CD14-positive monocyte (primary cell): ENCODE measurements at regions not wholly inside any gene's neighbourhood (a gene's known extent, or its start where the extent isn't known, plus 50 kb on each side); places are given as distances from the start of the nearest gene placed in this dataset.

ENCODE experiments used
- DNase-seq, 3 donors: peaks; one replicate each; pipeline ENCODE4 v3.0.0-alpha.2; 2011 to 2022
- H2AFZ ChIP-seq: 2 replicates; pipeline ENCODE4 v1.6.0; 2012; ENCODE audit warnings: mild to moderate bottlenecking, low read depth, low read length, inconsistent platforms; ENCODE audit not compliant: insufficient read depth, poor library complexity, severe bottlenecking
- H3K27ac ChIP-seq, 2 donors: 1 replicate in 1 of 2; 2 replicates in 1 of 2; pipeline ENCODE4 v1.5.1; 2012 to 2013; ENCODE audit warnings: low read length in 2 of 2, control low read depth in 1 of 2, inconsistent platforms in 1 of 2, low read depth in 1 of 2, mild to moderate bottlenecking in 1 of 2
- H3K27me3 ChIP-seq, 2 donors: one replicate each; pipeline versions ENCODE4 v1.6.0 to v1.6.1; 2011 to 2013; ENCODE audit warnings: low read length in 2 of 2; ENCODE audit not compliant: control insufficient read depth in 2 of 2, insufficient read depth in 2 of 2
- H3K36me3 ChIP-seq, 2 donors: replicated peaks in 1 of 2; 1 replicate in 1 of 2; 2 replicates in 1 of 2; pipeline versions ENCODE4 v1.5.1 to v1.6.1; 2012 to 2013; ENCODE audit warnings: low read length in 2 of 2, control low read depth in 1 of 2, inconsistent platforms in 1 of 2, mild to moderate bottlenecking in 1 of 2; ENCODE audit not compliant: insufficient read depth in 2 of 2, control insufficient read depth in 1 of 2
- H3K4me1 ChIP-seq, 2 donors: 1 replicate in 1 of 2; 2 replicates in 1 of 2; pipeline versions ENCODE4 v1.5.1 to v1.6.1; 2012 to 2013; ENCODE audit warnings: low read length in 2 of 2, control low read depth in 1 of 2, inconsistent platforms in 1 of 2, mild to moderate bottlenecking in 1 of 2, moderate library complexity in 1 of 2; ENCODE audit not compliant: insufficient read depth in 2 of 2, control insufficient read depth in 1 of 2
- H3K4me2 ChIP-seq: replicated peaks from 2 replicates; pipeline ENCODE3; 2012; ENCODE audit warnings: low read length, moderate library complexity, mild to moderate bottlenecking; ENCODE audit not compliant: poor library complexity, severe bottlenecking; ENCODE audit errors: extremely low read depth
- H3K4me3 ChIP-seq, 3 experiments: fragments of 200-600 bp in 1 of 3; sonication (generic) in 1 of 3; replicated peaks in 1 of 3; 1 replicate in 2 of 3; 2 replicates in 1 of 3; pipeline ENCODE4 v1.5.1; 2011 to 2013; ENCODE audit warnings: low read length in 3 of 3, mild to moderate bottlenecking in 3 of 3, control low read depth in 2 of 3, low read depth in 2 of 3, inconsistent platforms in 1 of 3, moderate library complexity in 1 of 3
- H3K79me2 ChIP-seq: 2 replicates; pipeline ENCODE4 v1.6.0; 2012; ENCODE audit warnings: mild to moderate bottlenecking, control low read depth, inconsistent platforms, low read length, moderate library complexity; ENCODE audit not compliant: insufficient read depth
- H3K9ac ChIP-seq: 2 replicates; pipeline ENCODE4 v1.6.0; 2017; ENCODE audit warnings: low read length, mild to moderate bottlenecking; ENCODE audit not compliant: insufficient read depth, poor library complexity, severe bottlenecking
- H3K9me3 ChIP-seq, 2 donors: replicated peaks in 1 of 2; 1 replicate in 1 of 2; 2 replicates in 1 of 2; pipeline versions ENCODE4 v1.5.1 to v1.6.1; 2012 to 2013; ENCODE audit warnings: low read length in 2 of 2, control low read depth in 1 of 2; ENCODE audit not compliant: control insufficient read depth in 1 of 2, insufficient read depth in 1 of 2
- H4K20me1 ChIP-seq: 2 replicates; pipeline ENCODE4 v1.6.0; 2012; ENCODE audit warnings: mild to moderate bottlenecking, low read length, control low read depth, moderate library complexity; ENCODE audit not compliant: insufficient read depth
- H3K27ac Mint-ChIP-seq, 7 donors: one replicate each; pipeline ENCODE4 v1.8.0; 2020; ENCODE audit warnings: mild to moderate bottlenecking in 7 of 7, mixed read lengths in 7 of 7, moderate library complexity in 6 of 7, inconsistent platforms in 2 of 7
- H3K27me3 Mint-ChIP-seq, 3 donors: one replicate each; pipeline ENCODE4 v1.8.0; 2021 to 2022; ENCODE audit warnings: low read depth in 3 of 3, mild to moderate bottlenecking in 3 of 3, mixed read lengths in 3 of 3, moderate library complexity in 3 of 3, inconsistent platforms in 1 of 3
- H3K36me3 Mint-ChIP-seq, 2 donors: one replicate each; pipeline ENCODE4 v1.8.0; 2020; ENCODE audit warnings: mixed read lengths in 2 of 2, inconsistent platforms in 1 of 2, mild to moderate bottlenecking in 1 of 2
- H3K4me1 Mint-ChIP-seq: one replicate; pipeline ENCODE4 v1.8.0; 2020; ENCODE audit warnings: mild to moderate bottlenecking, mixed read lengths
- H3K4me3 Mint-ChIP-seq, 2 donors: one replicate each; pipeline ENCODE4 v1.8.0; 2020; ENCODE audit warnings: mild to moderate bottlenecking in 2 of 2, mixed read lengths in 2 of 2, moderate library complexity in 1 of 2
- H3K9me3 Mint-ChIP-seq, 7 donors: one replicate each; pipeline ENCODE4 v1.8.0; 2020 to 2022; ENCODE audit warnings: mixed read lengths in 7 of 7, mild to moderate bottlenecking in 6 of 7, moderate library complexity in 6 of 7, inconsistent platforms in 2 of 7
- WGBS: methylation state at CpG from one replicate; pipeline ENCODE4 v1.1.5; 2013; ENCODE audit warnings: missing lambda C conversion rate; ENCODE audit not compliant: insufficient coverage; 5-methylcytosine and 5-hydroxymethylcytosine counted together
- intact Hi-C, 2 donors: fragments of 100-400 bp; cut with micrococcal nuclease; formaldehyde crosslinking; loops; one replicate each; pipeline versions ENCODE4 v1.15.0 to v1.15.1; 2023
- TF ChIP-seq, protein P1 (sequence below): fragments of 200-600 bp; IDR thresholded peaks from one replicate; pipeline ENCODE4 v1.8.0; 2022; ENCODE audit warnings: antibody characterized with exemption, mild to moderate bottlenecking

DNA sequence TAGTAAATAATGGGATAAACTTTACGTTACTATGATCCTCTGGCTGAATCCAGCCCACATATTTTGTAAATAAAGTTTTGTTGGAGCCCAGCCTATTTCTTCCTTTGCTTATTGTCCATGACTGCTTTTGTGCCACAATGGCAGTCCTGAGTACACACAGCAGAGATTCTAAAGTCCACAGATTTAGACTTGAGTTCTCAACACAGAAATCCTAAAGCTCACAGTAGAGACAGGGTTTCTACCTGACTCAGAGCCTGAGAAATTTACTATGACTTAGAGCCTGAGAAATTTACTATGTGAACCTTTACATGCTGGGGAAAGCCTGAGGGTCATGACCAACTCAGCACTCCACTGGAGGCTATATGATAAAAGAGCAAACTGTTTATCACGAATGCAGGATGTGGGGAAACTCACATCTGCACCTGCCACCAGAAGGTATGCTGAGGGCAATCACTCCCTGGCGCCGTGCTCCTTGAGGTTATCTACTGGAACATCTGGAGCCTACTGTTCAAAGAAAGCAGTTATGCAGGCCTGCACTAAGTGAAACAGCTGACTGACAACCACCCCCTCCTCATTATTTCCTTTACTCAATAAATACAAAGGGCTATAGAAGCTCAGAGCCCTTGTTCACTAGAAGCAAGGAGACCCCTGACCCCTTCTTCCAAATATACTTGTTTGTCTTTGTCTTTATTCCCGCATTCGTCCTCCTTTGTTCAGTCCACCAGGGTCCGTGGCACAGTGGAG is 52.6 kb upstream of the BICD1 start:
- Mint-ChIP-seq H3K27me3 (peaks cover 0 to 3% (median 3%) of the 10 kb centered on the region in 3 donors), H3K4me1 (peaks cover 3% of the 10 kb centered on the region), H3K27ac (peak overlapping the region in 2 of 7 donors; percentile 18 to 47), H3K36me3 (no peaks in the 10 kb centered on the region), H3K9me3 (peaks cover 4 to 11% (median 7%) of the 10 kb centered on the region in 7 donors), H3K4me3 (no peak overlapping the region)
- Histone ChIP-seq H3K4me2 (no peak overlapping the region), H3K4me1 (no peaks in the 10 kb centered on the region), H3K36me3 (no peaks in the 10 kb centered on the region), H3K27ac (no peak overlapping the region), H3K9ac (no peak overlapping the region), H2AFZ (no peak overlapping the region), H3K27me3 (no peaks in the 10 kb centered on the region), H3K79me2 (no peaks in the 10 kb centered on the region), H3K9me3 (peaks cover 6 to 11% of the 10 kb centered on the region in 2 donors), H4K20me1 (no peaks in the 10 kb centered on the region), H3K4me3 (no peak overlapping the region)
- intact Hi-C loops: no loop called here
- DNase-seq: no peak
- 96% methylated on average over 4 of the region's 7 CpGs for WGBS
- TF ChIP-seq, protein P1, sequence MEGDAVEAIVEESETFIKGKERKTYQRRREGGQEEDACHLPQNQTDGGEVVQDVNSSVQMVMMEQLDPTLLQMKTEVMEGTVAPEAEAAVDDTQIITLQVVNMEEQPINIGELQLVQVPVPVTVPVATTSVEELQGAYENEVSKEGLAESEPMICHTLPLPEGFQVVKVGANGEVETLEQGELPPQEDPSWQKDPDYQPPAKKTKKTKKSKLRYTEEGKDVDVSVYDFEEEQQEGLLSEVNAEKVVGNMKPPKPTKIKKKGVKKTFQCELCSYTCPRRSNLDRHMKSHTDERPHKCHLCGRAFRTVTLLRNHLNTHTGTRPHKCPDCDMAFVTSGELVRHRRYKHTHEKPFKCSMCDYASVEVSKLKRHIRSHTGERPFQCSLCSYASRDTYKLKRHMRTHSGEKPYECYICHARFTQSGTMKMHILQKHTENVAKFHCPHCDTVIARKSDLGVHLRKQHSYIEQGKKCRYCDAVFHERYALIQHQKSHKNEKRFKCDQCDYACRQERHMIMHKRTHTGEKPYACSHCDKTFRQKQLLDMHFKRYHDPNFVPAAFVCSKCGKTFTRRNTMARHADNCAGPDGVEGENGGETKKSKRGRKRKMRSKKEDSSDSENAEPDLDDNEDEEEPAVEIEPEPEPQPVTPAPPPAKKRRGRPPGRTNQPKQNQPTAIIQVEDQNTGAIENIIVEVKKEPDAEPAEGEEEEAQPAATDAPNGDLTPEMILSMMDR: no peak
